ENCODE measurements at regions not wholly inside any gene's neighbourhood (a gene's known extent, or its start where the extent isn't known, plus 50 kb on each side); places are given as distances from the start of the nearest gene placed in this dataset.
"Not testable (repeated sequence)": the region's sequence is repeated elsewhere in the genome, so short reads cannot be mapped to it uniquely, and the experiment has no call there.

GRCh38 chr2:47690132-47690531 is 92.8 kb upstream of the MSH6 start:
- H3K9ac ChIP-seq = no peak overlapping the region
- no peak overlapping the region for H2AFZ ChIP-seq
- TF ChIP-seq CTCF (IDR thresholded peaks at IDR 0.05) = no peak
- H3K9me3 ChIP-seq (ENCODE audit: control insufficient read depth, low read length) = no peaks in the 10 kb centered on the region
- H3K4me3 ChIP-seq (ENCODE audit: low read depth, low read length) = no peak overlapping the region
- no peaks in the 10 kb centered on the region for H3K27me3 ChIP-seq (ENCODE audit: control insufficient read depth, insufficient read depth, low read length)
- H3K4me2 ChIP-seq (ENCODE audit: low read length) = no peak overlapping the region
- no peaks in the 10 kb centered on the region for H3K4me1 ChIP-seq
- no peak overlapping the region for H3K27ac ChIP-seq
- no peaks in the 10 kb centered on the region for H3K36me3 ChIP-seq (ENCODE audit: control insufficient read depth, insufficient read depth, low read length)
- H3K79me2 ChIP-seq = no peaks in the 10 kb centered on the region

- not testable (repeated sequence) for H3K79me2 ChIP-seq; H3K27me3 ChIP-seq (ENCODE audit: control insufficient read depth, insufficient read depth, low read length); H3K4me1 ChIP-seq; H3K4me3 ChIP-seq (ENCODE audit: low read depth, low read length); H3K36me3 ChIP-seq (ENCODE audit: control insufficient read depth, insufficient read depth, low read length); H3K9ac ChIP-seq; H2AFZ ChIP-seq; H3K27ac ChIP-seq; H3K4me2 ChIP-seq (ENCODE audit: low read length); H3K9me3 ChIP-seq (ENCODE audit: control insufficient read depth, low read length)
These were observed 93.8 kb upstream of the MSH6 start for GRCh38 chr2:47689118-47689517.

GRCh38 chr2:47688561-47688960 is 94.4 kb upstream of the MSH6 start:
- H3K36me3 ChIP-seq (ENCODE audit: control insufficient read depth, insufficient read depth, low read length) = no peaks in the 10 kb centered on the region
- H3K27ac ChIP-seq = no peak overlapping the region
- H3K4me2 ChIP-seq (ENCODE audit: low read length) = no peak overlapping the region
- no peaks in the 10 kb centered on the region for H3K79me2 ChIP-seq
- H3K9ac ChIP-seq = no peak overlapping the region
- no peaks in the 10 kb centered on the region for H3K9me3 ChIP-seq (ENCODE audit: control insufficient read depth, low read length)
- no peaks in the 10 kb centered on the region for H3K27me3 ChIP-seq (ENCODE audit: control insufficient read depth, insufficient read depth, low read length)
- no peak overlapping the region for H2AFZ ChIP-seq
- H3K4me3 ChIP-seq (ENCODE audit: low read depth, low read length) = no peak overlapping the region
- no peak for TF ChIP-seq CTCF (IDR thresholded peaks at IDR 0.05)
- no peaks in the 10 kb centered on the region for H3K4me1 ChIP-seq

GRCh38 chr2:47687856-47688255 is 95.1 kb upstream of the MSH6 start:
- no peak overlapping the region for H3K27ac ChIP-seq
- no peaks in the 10 kb centered on the region for H3K27me3 ChIP-seq (ENCODE audit: control insufficient read depth, insufficient read depth, low read length)
- TF ChIP-seq CTCF (IDR thresholded peaks at IDR 0.05) = no peak
- no peaks in the 10 kb centered on the region for H3K79me2 ChIP-seq
- no peaks in the 10 kb centered on the region for H3K36me3 ChIP-seq (ENCODE audit: control insufficient read depth, insufficient read depth, low read length)
- H3K4me2 ChIP-seq (ENCODE audit: low read length) = no peak overlapping the region
- H3K9ac ChIP-seq = no peak overlapping the region
- no peak overlapping the region for H3K4me3 ChIP-seq (ENCODE audit: low read depth, low read length)
- no peak overlapping the region for H2AFZ ChIP-seq
- no peaks in the 10 kb centered on the region for H3K9me3 ChIP-seq (ENCODE audit: control insufficient read depth, low read length)
- H3K4me1 ChIP-seq = no peaks in the 10 kb centered on the region

GRCh38 chr2:47686018-47686417 is 96.9 kb upstream of the MSH6 start:
- no peaks in the 10 kb centered on the region for H3K27me3 ChIP-seq (ENCODE audit: control insufficient read depth, insufficient read depth, low read length)
- no peaks in the 10 kb centered on the region for H3K79me2 ChIP-seq
- H3K4me2 ChIP-seq (ENCODE audit: low read length) = no peak overlapping the region
- no peak overlapping the region for H3K27ac ChIP-seq
- TF ChIP-seq CTCF (IDR thresholded peaks at IDR 0.05) = no peak
- H3K9me3 ChIP-seq (ENCODE audit: control insufficient read depth, low read length) = no peaks in the 10 kb centered on the region
- no peak overlapping the region for H2AFZ ChIP-seq
- H3K9ac ChIP-seq = no peak overlapping the region
- H3K4me1 ChIP-seq = no peaks in the 10 kb centered on the region
- H3K4me3 ChIP-seq (ENCODE audit: low read depth, low read length) = no peak overlapping the region
- no peaks in the 10 kb centered on the region for H3K36me3 ChIP-seq (ENCODE audit: control insufficient read depth, insufficient read depth, low read length)
